ENCODE measurements at regions not wholly inside any gene's neighbourhood (a gene's known extent, or its start where the extent isn't known, plus 50 kb on each side); places are given as distances from the start of the nearest gene placed in this dataset.

DNA sequence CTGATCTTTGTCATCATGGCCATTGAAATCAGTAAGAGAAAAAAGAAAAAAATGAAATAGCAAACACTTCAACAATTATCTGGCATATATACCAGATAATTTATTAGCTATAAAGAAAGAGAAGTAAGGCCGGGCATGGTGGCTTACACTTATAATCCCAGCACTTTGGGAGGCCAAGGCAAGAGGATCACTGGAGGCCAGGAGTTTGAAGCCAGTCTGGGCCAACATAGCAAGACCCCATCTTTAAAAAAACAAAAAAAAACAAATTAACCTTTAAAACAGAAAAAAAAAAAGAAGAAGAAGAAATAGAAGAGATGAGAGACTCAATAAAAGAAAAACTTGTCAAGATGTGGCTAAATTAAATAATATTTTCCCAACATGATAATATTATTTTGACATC is 61.6 kb upstream of the TGIF1 start:
- TF ChIP-seq, protein P1, sequence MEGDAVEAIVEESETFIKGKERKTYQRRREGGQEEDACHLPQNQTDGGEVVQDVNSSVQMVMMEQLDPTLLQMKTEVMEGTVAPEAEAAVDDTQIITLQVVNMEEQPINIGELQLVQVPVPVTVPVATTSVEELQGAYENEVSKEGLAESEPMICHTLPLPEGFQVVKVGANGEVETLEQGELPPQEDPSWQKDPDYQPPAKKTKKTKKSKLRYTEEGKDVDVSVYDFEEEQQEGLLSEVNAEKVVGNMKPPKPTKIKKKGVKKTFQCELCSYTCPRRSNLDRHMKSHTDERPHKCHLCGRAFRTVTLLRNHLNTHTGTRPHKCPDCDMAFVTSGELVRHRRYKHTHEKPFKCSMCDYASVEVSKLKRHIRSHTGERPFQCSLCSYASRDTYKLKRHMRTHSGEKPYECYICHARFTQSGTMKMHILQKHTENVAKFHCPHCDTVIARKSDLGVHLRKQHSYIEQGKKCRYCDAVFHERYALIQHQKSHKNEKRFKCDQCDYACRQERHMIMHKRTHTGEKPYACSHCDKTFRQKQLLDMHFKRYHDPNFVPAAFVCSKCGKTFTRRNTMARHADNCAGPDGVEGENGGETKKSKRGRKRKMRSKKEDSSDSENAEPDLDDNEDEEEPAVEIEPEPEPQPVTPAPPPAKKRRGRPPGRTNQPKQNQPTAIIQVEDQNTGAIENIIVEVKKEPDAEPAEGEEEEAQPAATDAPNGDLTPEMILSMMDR (IDR thresholded peaks at IDR 0.05) = no peak
- TF ChIP-seq POLR2AphosphoS5 (IDR thresholded peaks at IDR 0.05) = no peak
- no peak for TF ChIP-seq POLR2A (IDR thresholded peaks at IDR 0.05)
- no peaks in the 10 kb centered on the region for H3K4me1 ChIP-seq (replicated peaks)
- no peaks in the 10 kb centered on the region for H3K36me3 ChIP-seq
- 92% methylated on average over 1 of the region's 1 CpG for WGBS
- no peaks in the 10 kb centered on the region for H3K27me3 ChIP-seq (replicated peaks; ENCODE audit: insufficient read depth)
- no peak overlapping the region for H3K27ac ChIP-seq
- DNase-seq (ENCODE audit: low spot score) = no peak
- intact Hi-C loops (cut with DNase I) = no loop called here
- H3K9me3 ChIP-seq = no peaks in the 10 kb centered on the region
- no peak overlapping the region for H3K4me3 ChIP-seq

DNA sequence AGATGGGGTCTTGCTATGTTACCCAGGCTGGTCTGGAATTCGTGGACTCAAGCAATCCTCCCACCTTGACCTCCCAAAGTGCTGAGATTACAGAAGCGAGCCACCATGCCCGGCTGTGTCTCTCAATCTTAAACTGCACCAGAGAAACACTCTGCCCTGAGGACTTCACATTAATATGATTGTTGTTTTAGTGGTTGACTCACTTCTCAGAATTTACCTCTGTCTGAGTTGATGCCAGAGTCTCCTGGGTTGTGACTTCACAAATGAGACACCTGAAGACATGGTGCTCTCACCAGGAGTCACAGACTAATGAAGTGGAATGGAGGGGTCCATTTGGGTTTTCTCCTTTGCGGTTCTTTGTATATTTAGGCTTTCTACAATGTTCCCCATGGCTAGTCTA is 61.0 kb upstream of the TGIF1 start:
- intact Hi-C loops (cut with DNase I) = no loop called here

DNA sequence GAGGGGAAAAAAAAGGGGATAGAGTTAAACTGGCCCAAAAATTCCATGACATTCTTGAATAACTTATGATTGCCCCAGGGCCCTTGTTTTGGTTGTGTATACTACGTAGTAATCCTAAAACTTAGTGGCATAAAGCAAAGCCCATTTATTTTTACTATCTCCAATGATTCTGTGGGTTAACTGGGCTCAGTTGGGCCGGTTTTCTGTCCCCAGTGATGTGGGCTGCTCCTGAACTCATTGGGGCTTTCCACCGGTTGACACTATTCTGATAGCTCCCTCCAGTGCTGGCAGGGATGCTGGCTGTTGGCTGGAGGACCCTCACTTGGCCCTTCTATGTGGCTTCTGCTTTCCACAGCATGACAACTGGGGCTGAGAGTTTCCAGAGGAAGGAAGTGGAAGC is 60.0 kb upstream of the TGIF1 start:
- no peak overlapping the region for H3K4me3 ChIP-seq
- no peaks in the 10 kb centered on the region for H3K27me3 ChIP-seq (replicated peaks; ENCODE audit: insufficient read depth)
- 88% methylated on average over 3 of the region's 3 CpGs for WGBS
- no peaks in the 10 kb centered on the region for H3K4me1 ChIP-seq (replicated peaks)
- no peak for DNase-seq (ENCODE audit: low spot score)
- no peaks in the 10 kb centered on the region for H3K9me3 ChIP-seq
- H3K36me3 ChIP-seq = no peaks in the 10 kb centered on the region
- H3K27ac ChIP-seq = no peak overlapping the region
- intact Hi-C loops (cut with DNase I) = no loop called here
- TF ChIP-seq POLR2AphosphoS5 (IDR thresholded peaks at IDR 0.05) (no peak), POLR2A (IDR thresholded peaks at IDR 0.05) (no peak)
- TF ChIP-seq, protein P1 (IDR thresholded peaks at IDR 0.05) = no peak

More for the DNA sequence above, 61.0 kb upstream of the TGIF1 start:
- H3K27ac ChIP-seq = no peak overlapping the region
- no peak for DNase-seq (ENCODE audit: low spot score)
- TF ChIP-seq, protein P1 (IDR thresholded peaks at IDR 0.05) = no peak
- TF ChIP-seq POLR2A (IDR thresholded peaks at IDR 0.05) (no peak), POLR2AphosphoS5 (IDR thresholded peaks at IDR 0.05) (no peak)
- H3K4me1 ChIP-seq (replicated peaks) = no peaks in the 10 kb centered on the region
- H3K36me3 ChIP-seq = no peaks in the 10 kb centered on the region
- no peak overlapping the region for H3K4me3 ChIP-seq
- H3K27me3 ChIP-seq (replicated peaks; ENCODE audit: insufficient read depth) = no peaks in the 10 kb centered on the region
- no peaks in the 10 kb centered on the region for H3K9me3 ChIP-seq
- whole genome bisulfite sequencing = 89% methylated on average over 4 of the region's 4 CpGs

DNA sequence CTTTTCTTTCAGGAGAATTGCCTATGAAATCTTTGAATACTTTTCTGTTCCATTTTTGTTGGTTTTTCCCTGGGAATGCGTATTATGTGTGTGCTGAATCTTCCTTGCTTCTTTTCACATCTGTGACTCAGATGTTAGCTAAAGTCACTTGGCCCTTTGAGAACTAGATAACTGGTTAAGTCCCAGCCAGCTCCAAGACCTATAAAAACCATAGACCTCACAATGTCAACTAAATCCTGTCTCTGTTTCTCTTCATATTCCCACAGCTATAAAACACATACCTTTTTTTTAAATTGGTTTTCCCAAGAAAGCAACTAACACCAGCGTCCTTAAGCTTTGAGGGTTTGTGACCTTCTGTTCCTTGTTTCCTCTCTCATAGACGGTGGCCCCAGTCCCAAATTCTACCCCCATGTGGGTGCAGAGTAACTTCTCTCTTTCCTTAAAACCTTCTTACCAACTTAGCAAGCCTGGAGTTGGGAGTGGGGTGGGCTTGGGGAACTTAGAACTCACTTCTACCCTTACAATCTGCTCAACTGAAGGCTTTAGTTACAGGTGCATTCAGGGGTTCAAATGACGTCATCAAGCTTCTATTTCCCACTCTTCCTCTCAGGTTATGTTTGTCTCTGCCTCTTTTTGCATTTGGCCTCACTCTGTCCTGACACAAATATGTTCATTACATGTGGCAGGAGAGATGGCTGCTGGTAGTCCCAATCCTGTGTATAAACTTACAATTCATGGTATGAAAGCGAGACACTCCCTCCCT is 58.1 kb upstream of the TGIF1 start:
- WGBS = 75% methylated on average over 5 of the region's 5 CpGs
- TF ChIP-seq POLR2A (IDR thresholded peaks at IDR 0.05) = no peak
- Histone ChIP-seq H3K4me3 (no peak overlapping the region), H3K27ac (no peak overlapping the region), H3K36me3 (no peaks in the 10 kb centered on the region), H3K27me3 (replicated peaks; ENCODE audit: insufficient read depth) (no peaks in the 10 kb centered on the region), H3K4me1 (replicated peaks) (peaks cover 4% of the 10 kb centered on the region), H3K9me3 (no peaks in the 10 kb centered on the region)
- no peak for DNase-seq (ENCODE audit: low spot score)
- intact Hi-C loops (cut with DNase I) = no loop called here

DNA sequence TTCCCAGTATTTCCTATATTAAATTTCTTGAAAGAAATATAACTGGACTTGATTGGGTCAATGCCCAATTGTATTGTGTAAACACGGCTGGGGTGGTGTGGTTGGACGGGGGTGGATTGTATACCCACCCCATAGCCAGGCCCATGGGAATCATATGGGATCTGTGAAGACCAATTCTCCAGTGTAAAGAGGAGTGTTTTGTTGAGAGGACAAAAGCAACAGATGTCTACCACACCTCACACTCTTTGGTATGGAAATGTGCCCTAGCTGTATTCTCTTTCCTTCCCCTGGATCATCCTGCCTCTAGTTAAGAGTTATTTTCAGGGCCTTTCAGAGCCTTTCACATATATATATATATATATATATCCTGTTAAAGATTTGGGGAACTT is 57.5 kb upstream of the TGIF1 start:
- peaks cover 4% of the 10 kb centered on the region for H3K4me1 ChIP-seq (replicated peaks)
- WGBS = 71% methylated on average over 2 of the region's 2 CpGs
- intact Hi-C loops (cut with DNase I) = no loop called here

More for the DNA sequence above, 57.5 kb upstream of the TGIF1 start:
- H3K4me3 ChIP-seq = no peak overlapping the region
- DNase-seq (ENCODE audit: low spot score) = no peak
- no peaks in the 10 kb centered on the region for H3K27me3 ChIP-seq (replicated peaks; ENCODE audit: insufficient read depth)
- TF ChIP-seq, protein P1 (IDR thresholded peaks at IDR 0.05) = no peak
- TF ChIP-seq POLR2AphosphoS5 (IDR thresholded peaks at IDR 0.05) (no peak), POLR2A (IDR thresholded peaks at IDR 0.05) (no peak)
- H3K36me3 ChIP-seq = no peaks in the 10 kb centered on the region
- H3K27ac ChIP-seq = no peak overlapping the region
- no peaks in the 10 kb centered on the region for H3K9me3 ChIP-seq

Data from prostate gland (tissue), 2 donors.